ENCODE measurements at regions not wholly inside any gene's neighbourhood (a gene's known extent, or its start where the extent isn't known, plus 50 kb on each side); places are given as distances from the start of the nearest gene placed in this dataset.

DNA sequence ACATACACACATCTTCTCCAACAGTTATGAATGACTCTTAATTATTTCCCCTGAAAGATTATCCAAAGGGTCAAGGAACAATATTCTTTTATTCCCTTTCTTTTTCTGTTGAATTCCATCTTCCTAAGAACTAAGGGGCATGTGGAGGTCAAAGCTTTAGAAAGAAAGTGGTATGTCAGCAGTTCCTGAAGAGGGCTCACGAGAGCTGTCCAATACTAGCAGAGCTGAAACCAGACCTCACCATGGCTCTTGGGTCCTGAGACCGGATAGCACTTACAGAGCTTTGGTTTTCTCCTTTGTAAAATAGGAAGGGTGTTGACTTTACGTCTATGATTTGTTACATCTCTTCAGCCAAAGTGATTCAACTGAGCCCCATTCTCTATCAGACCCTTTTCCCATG, 109.8 kb upstream of the FREM2 start:
- 80 to 89% methylated on average over 2 to 3 of the region's 3 CpGs for WGBS, 2 donors (ENCODE audit: low coverage in 1 of 2)
- Histone ChIP-seq H3K4me3 (no peak overlapping the region), H3K27ac (no peak overlapping the region), H3K36me3 (no peaks in the 10 kb centered on the region), H3K27me3 (no peaks in the 10 kb centered on the region), H3K4me1 (no peaks in the 10 kb centered on the region), H3K9me3 (no peaks in the 10 kb centered on the region)
- no peak for ATAC-seq
- no peak for TF ChIP-seq POLR2AphosphoS5 (IDR thresholded peaks at IDR 0.05)
- no peak for TF ChIP-seq POLR2A (IDR thresholded peaks at IDR 0.05)
- TF ChIP-seq, protein P1, sequence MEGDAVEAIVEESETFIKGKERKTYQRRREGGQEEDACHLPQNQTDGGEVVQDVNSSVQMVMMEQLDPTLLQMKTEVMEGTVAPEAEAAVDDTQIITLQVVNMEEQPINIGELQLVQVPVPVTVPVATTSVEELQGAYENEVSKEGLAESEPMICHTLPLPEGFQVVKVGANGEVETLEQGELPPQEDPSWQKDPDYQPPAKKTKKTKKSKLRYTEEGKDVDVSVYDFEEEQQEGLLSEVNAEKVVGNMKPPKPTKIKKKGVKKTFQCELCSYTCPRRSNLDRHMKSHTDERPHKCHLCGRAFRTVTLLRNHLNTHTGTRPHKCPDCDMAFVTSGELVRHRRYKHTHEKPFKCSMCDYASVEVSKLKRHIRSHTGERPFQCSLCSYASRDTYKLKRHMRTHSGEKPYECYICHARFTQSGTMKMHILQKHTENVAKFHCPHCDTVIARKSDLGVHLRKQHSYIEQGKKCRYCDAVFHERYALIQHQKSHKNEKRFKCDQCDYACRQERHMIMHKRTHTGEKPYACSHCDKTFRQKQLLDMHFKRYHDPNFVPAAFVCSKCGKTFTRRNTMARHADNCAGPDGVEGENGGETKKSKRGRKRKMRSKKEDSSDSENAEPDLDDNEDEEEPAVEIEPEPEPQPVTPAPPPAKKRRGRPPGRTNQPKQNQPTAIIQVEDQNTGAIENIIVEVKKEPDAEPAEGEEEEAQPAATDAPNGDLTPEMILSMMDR (IDR thresholded peaks at IDR 0.05), result no peak
- no peak for TF ChIP-seq EP300 (IDR thresholded peaks at IDR 0.05)

DNA sequence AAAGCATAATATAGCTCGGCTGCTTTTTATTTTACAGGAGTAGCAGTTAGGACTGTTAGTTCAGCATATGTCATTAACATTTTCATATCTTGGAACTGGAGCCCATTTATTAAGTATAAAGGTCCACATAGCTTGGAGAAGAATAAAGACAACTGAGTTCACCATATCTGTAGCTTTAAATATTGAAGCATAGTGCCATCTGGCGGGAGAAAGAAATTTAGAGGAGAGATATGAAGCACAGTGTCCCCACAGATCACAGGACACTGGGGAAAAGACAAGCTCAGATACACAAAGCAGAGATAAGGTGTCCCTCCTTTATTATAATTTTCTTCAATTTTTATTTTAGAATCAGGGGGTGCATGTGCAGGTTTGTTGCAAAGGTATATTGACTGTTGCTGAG, 104.7 kb upstream of the FREM2 start:
- Histone ChIP-seq H3K27ac (no peak overlapping the region), H3K4me1 (no peaks in the 10 kb centered on the region), H3K9me3 (no peaks in the 10 kb centered on the region), H3K4me3 (no peak overlapping the region), H3K27me3 (no peaks in the 10 kb centered on the region), H3K36me3 (no peaks in the 10 kb centered on the region)
- no peak for ATAC-seq
- 20 to 31% methylated on average over 2 of the region's 2 CpGs for WGBS, 2 donors (ENCODE audit: low coverage in 1 of 2)
- TF ChIP-seq POLR2A (IDR thresholded peaks at IDR 0.05) (no peak), POLR2AphosphoS5 (IDR thresholded peaks at IDR 0.05) (no peak), EP300 (IDR thresholded peaks at IDR 0.05) (no peak)
- TF ChIP-seq, protein P1 (IDR thresholded peaks at IDR 0.05), result peak in 1 of 4 experiments; percentile 34

DNA sequence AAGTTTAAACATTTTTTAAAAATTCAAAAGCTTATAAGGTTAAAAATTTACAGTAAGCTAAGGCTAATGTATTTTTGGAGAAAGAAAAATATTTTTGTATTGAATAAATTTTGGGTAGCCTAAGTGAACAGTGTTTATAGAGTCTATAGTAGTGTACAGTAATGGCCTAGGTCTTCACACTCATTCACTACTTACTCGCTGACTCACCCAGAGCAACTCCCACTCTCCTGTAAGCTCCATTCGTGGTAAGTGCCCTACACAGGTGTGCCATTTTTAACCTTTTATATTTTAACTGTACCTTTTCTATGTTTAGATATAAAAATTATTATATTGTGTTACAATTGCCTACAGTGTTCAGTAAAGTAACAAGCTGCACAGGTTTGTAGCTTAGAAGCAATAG, 96.6 kb upstream of the FREM2 start:
- Histone ChIP-seq H3K4me1 (no peaks in the 10 kb centered on the region), H3K4me3 (no peak overlapping the region), H3K36me3 (no peaks in the 10 kb centered on the region), H3K27ac (no peak overlapping the region), H3K9me3 (no peaks in the 10 kb centered on the region), H3K27me3 (no peaks in the 10 kb centered on the region)
- TF ChIP-seq POLR2A (IDR thresholded peaks at IDR 0.05) (no peak), POLR2AphosphoS5 (IDR thresholded peaks at IDR 0.05) (no peak), EP300 (IDR thresholded peaks at IDR 0.05) (no peak)
- TF ChIP-seq, protein P1 (IDR thresholded peaks at IDR 0.05), result no peak
- no peak for ATAC-seq
- WGBS, 2 donors (ENCODE audit: low coverage in 1 of 2), result 68 to 69% methylated on average over 2 of the region's 2 CpGs

DNA sequence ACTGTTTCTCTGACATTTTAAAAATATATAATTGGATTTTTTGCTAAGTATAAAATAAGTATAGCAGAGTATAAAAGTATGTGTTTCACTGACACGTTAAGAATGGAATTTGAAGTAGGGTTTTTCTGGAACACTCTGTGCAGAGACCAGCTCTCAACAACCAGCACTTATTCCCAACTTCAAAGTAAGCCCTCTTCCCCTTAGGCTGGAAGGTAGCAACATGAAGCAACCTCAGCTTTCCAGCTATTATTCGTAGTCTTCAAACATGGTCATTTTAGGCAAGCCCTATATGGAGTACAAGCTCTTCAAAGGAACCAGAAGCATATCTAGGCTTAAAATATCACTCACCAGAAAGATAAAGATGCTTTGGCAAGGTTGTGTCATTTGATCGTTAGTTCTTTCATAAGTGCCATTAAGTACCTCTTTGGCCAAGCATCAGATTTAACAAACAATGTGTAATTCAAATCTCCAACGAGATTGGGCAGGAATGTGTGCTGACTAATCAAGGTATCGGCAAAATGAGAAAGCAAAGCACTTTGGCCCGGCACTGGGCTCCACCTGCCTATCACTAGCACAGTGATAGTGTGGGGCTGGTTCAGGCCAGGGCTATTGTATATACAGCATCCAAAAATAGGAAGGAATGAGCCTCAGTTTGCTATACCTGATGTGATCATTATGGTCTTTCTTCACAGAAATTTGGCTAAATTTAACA, 95.9 kb upstream of the FREM2 start:
- H3K27ac ChIP-seq, result no peak overlapping the region
- 51 to 84% methylated on average over 5 to 6 of the region's 6 CpGs for WGBS, 2 donors (ENCODE audit: low coverage in 1 of 2)
- TF ChIP-seq POLR2AphosphoS5 (IDR thresholded peaks at IDR 0.05) (no peak), EP300 (IDR thresholded peaks at IDR 0.05) (no peak), POLR2A (IDR thresholded peaks at IDR 0.05) (no peak)
- TF ChIP-seq, protein P1 (IDR thresholded peaks at IDR 0.05), result no peak
- no peak overlapping the region for H3K4me3 ChIP-seq
- no peak for ATAC-seq
- H3K9me3 ChIP-seq, result no peaks in the 10 kb centered on the region
- H3K27me3 ChIP-seq, result no peaks in the 10 kb centered on the region
- H3K4me1 ChIP-seq, result no peaks in the 10 kb centered on the region
- H3K36me3 ChIP-seq, result no peaks in the 10 kb centered on the region

DNA sequence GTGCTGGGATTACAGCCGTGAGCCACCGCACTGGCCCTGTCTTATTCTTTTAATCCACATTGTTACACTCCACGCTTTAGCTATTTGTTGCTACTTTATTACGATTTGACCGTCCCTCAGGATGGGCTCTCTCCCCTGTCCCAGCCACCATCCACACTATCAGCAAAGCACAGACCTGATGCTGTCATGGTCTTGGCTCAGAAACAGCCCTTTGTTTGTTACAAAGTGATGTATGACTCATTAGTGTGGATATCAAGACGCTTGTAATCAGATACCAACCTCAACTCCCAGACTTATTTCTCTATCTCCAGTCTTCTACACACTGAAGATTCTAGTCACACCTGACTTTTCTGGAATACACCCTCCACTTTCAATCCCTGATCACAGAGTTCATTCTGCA, 84.6 kb upstream of the FREM2 start:
- Histone ChIP-seq H3K27me3 (no peaks in the 10 kb centered on the region), H3K36me3 (no peaks in the 10 kb centered on the region), H3K4me1 (no peaks in the 10 kb centered on the region), H3K27ac (no peak overlapping the region), H3K9me3 (no peaks in the 10 kb centered on the region), H3K4me3 (no peak overlapping the region)
- 76 to 86% methylated on average over 3 to 5 of the region's 6 CpGs for WGBS, 2 donors (ENCODE audit: low coverage in 1 of 2)
- TF ChIP-seq EP300 (IDR thresholded peaks at IDR 0.05) (no peak), POLR2A (IDR thresholded peaks at IDR 0.05) (no peak), POLR2AphosphoS5 (IDR thresholded peaks at IDR 0.05) (no peak)
- TF ChIP-seq, protein P1 (IDR thresholded peaks at IDR 0.05), result no peak
- ATAC-seq, result no peak

All from gastroesophageal sphincter (tissue), 4 donors.